ENCODE measurements at regions not wholly inside any gene's neighbourhood (a gene's known extent, or its start where the extent isn't known, plus 50 kb on each side); places are given as distances from the start of the nearest gene placed in this dataset.

DNA sequence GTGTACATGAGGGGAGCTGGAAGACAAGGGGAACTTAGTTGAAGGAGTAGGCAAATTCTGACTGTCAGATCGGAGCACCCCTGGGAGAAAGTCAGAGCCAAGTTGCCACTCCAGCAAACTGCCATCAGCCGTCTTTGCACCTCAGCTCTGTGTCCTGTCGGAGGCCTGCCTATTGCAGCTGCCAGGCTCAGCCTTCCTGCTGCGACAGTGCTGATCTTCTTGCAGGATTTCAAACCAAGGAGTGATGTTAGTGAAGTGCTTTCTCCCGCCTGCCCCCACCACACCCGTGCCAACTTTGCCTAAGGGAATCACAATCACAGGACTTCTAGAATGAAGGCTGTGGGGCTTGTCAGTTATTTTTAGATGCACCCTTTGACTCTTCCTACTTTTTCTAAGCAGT, 185.3 kb downstream of the KIT start:
- TF ChIP-seq, protein P1, sequence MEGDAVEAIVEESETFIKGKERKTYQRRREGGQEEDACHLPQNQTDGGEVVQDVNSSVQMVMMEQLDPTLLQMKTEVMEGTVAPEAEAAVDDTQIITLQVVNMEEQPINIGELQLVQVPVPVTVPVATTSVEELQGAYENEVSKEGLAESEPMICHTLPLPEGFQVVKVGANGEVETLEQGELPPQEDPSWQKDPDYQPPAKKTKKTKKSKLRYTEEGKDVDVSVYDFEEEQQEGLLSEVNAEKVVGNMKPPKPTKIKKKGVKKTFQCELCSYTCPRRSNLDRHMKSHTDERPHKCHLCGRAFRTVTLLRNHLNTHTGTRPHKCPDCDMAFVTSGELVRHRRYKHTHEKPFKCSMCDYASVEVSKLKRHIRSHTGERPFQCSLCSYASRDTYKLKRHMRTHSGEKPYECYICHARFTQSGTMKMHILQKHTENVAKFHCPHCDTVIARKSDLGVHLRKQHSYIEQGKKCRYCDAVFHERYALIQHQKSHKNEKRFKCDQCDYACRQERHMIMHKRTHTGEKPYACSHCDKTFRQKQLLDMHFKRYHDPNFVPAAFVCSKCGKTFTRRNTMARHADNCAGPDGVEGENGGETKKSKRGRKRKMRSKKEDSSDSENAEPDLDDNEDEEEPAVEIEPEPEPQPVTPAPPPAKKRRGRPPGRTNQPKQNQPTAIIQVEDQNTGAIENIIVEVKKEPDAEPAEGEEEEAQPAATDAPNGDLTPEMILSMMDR (IDR thresholded peaks at IDR 0.05; ENCODE audit: insufficient read depth, low read length, poor library complexity, severe bottlenecking) = no peak
- no peak for TF ChIP-seq EZH2phosphoT487 (conservative IDR thresholded peaks at IDR 0.05; ENCODE audit: low read length)

All from SU-DHL-6 (cell line).